Esophagus muscularis mucosa (tissue), 3 donors: ENCODE measurements at regions not wholly inside any gene's neighbourhood (a gene's known extent, or its start where the extent isn't known, plus 50 kb on each side); places are given as distances from the start of the nearest gene placed in this dataset.

ENCODE experiments used
- CTCF ChIP-seq, 3 experiments: fragments of 200-600 bp in 2 of 3; fragments of 450-650 bp in 1 of 3; sonication (generic) in 2 of 3; IDR thresholded peaks; one replicate each; pipeline ENCODE4 v1.5.1; 2017 to 2019; ENCODE audit warnings: antibody characterized with exemption in 3 of 3, mild to moderate bottlenecking in 2 of 3, moderate library complexity in 1 of 3
- POLR2AphosphoS5 ChIP-seq, 2 donors: sonication (generic); formaldehyde crosslinking; IDR thresholded peaks; one replicate each; pipeline ENCODE4 v1.6.1; 2017; ENCODE audit warnings: antibody characterized with exemption in 2 of 2

GRCh38 chr2:145290986-145291385, 771.1 kb upstream of the ZEB2 start:
- TF ChIP-seq CTCF (IDR thresholded peaks at IDR 0.05): no peak
- no peak for TF ChIP-seq POLR2AphosphoS5 (IDR thresholded peaks at IDR 0.05)
